Ascending aorta (tissue), 2 donors: ENCODE measurements at regions not wholly inside any gene's neighbourhood (a gene's known extent, or its start where the extent isn't known, plus 50 kb on each side); places are given as distances from the start of the nearest gene placed in this dataset.

Source experiments
- DNase-seq, 2 donors: peaks; one replicate each; pipeline ENCODE4 v3.0.0-alpha.2; 2019; ENCODE audit warnings: low spot score in 2 of 2
- H3K27ac ChIP-seq, 2 donors: fragments of 200-600 bp; sonication (generic); one replicate each; pipeline ENCODE4 v1.5.1; 2016 to 2017; ENCODE audit warnings: mild to moderate bottlenecking in 1 of 2
- H3K27me3 ChIP-seq: fragments of 200-600 bp; sonication (generic); one replicate; pipeline ENCODE4 v1.5.1; 2017
- H3K36me3 ChIP-seq, 2 donors: fragments of 200-600 bp; sonication (generic); one replicate each; pipeline ENCODE4 v1.5.1; 2016
- H3K4me1 ChIP-seq, 2 donors: fragments of 200-600 bp; sonication (generic); one replicate each; pipeline ENCODE4 v1.5.1; 2016 to 2017; ENCODE audit warnings: mild to moderate bottlenecking in 1 of 2
- H3K4me3 ChIP-seq, 2 donors: fragments of 200-600 bp; sonication (generic); one replicate each; pipeline ENCODE4 v1.5.1; 2016 to 2017; ENCODE audit warnings: mild to moderate bottlenecking in 1 of 2
- H3K9me3 ChIP-seq, 2 donors: fragments of 200-600 bp; sonication (generic); one replicate each; pipeline ENCODE4 v1.5.1; 2016
- intact Hi-C: fragments of 100-400 bp; cut with DNase I; formaldehyde crosslinking; loops from one replicate; pipeline ENCODE4 v1.15.1; 2023
- TF ChIP-seq, protein P1 (sequence below), 3 experiments: fragments of 200-600 bp in 2 of 3; fragments of 450-650 bp in 1 of 3; sonication (generic) in 2 of 3; IDR thresholded peaks; one replicate each; pipeline ENCODE4 v1.5.1; 2016 to 2019; ENCODE audit warnings: antibody characterized with exemption in 3 of 3, mild to moderate bottlenecking in 1 of 3, moderate library complexity in 1 of 3

DNA sequence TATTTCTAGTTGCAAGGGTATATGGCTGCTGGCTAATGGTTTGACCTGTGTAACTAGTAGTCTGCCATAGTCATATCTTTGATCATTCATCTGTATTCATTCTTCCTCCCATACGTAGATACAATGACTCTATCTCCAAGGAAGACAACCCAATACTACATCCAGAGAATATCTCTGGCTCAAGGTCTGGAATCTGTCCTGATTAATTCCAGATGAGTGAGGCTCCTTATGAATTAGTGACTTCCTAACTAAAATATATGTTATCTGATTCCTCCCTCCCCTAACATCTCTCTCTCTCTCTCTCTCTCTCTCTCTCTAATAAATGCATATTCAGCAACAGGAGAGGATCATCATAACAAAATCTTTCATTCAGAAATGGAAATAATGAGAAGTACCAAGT, 641.5 kb downstream of the FAT4 start:
- Histone ChIP-seq H3K4me3 (no peak overlapping the region), H3K27me3 (no peaks in the 10 kb centered on the region), H3K9me3 (no peaks in the 10 kb centered on the region), H3K27ac (no peak overlapping the region), H3K4me1 (no peaks in the 10 kb centered on the region), H3K36me3 (no peaks in the 10 kb centered on the region)
- DNase-seq: no peak
- TF ChIP-seq, protein P1, sequence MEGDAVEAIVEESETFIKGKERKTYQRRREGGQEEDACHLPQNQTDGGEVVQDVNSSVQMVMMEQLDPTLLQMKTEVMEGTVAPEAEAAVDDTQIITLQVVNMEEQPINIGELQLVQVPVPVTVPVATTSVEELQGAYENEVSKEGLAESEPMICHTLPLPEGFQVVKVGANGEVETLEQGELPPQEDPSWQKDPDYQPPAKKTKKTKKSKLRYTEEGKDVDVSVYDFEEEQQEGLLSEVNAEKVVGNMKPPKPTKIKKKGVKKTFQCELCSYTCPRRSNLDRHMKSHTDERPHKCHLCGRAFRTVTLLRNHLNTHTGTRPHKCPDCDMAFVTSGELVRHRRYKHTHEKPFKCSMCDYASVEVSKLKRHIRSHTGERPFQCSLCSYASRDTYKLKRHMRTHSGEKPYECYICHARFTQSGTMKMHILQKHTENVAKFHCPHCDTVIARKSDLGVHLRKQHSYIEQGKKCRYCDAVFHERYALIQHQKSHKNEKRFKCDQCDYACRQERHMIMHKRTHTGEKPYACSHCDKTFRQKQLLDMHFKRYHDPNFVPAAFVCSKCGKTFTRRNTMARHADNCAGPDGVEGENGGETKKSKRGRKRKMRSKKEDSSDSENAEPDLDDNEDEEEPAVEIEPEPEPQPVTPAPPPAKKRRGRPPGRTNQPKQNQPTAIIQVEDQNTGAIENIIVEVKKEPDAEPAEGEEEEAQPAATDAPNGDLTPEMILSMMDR (IDR thresholded peaks at IDR 0.05): no peak
- intact Hi-C loops: no loop called here

DNA sequence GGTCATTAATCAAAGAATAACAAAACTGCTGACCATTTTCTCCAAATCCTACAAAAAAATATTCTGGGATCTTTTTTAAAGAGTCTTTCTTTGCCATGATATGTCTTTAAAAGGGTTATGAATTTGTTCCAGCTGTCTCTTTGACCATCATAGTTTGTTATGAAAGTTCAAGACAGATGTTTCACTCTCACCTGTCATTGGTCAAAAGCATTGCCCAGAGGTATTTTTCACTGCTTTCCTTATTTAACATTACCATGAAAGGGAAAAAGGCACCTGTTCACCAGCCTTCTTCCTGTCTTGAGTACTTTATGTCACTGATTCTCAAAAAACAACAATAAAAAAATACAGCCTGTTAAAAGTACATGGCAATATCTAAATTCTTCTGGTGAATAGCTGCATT, 643.8 kb downstream of the FAT4 start:
- Histone ChIP-seq H3K9me3 (no peaks in the 10 kb centered on the region), H3K36me3 (no peaks in the 10 kb centered on the region), H3K4me3 (no peak overlapping the region), H3K27ac (no peak overlapping the region), H3K4me1 (no peaks in the 10 kb centered on the region), H3K27me3 (no peaks in the 10 kb centered on the region)
- intact Hi-C loops: no loop called here
- DNase-seq: no peak
- TF ChIP-seq, protein P1 (IDR thresholded peaks at IDR 0.05): no peak

DNA sequence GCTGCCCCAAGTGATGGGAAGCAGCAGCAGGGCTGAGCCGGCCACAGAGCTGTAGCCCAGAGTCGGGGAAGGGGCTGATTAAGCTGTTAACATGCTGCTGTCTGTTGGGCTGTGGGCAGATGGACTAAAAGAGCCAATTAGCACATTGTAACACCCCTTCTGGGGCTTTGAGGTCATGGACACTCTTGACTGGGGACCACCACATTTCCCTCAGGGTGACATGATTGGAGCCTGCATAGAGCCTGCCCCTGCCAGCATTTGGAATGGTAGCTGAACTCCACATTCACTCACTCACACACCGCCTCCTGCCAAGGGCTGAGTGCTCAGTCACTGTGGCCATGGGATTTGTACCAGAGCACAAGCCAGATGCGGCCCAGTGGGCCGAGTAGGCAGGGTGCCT, 646.9 kb downstream of the FAT4 start:
- Histone ChIP-seq H3K9me3 (no peaks in the 10 kb centered on the region), H3K27ac (no peak overlapping the region), H3K4me3 (no peak overlapping the region), H3K27me3 (no peaks in the 10 kb centered on the region), H3K4me1 (no peaks in the 10 kb centered on the region), H3K36me3 (no peaks in the 10 kb centered on the region)
- intact Hi-C loops: no loop called here
- no peak for DNase-seq
- TF ChIP-seq, protein P1 (IDR thresholded peaks at IDR 0.05): no peak

DNA sequence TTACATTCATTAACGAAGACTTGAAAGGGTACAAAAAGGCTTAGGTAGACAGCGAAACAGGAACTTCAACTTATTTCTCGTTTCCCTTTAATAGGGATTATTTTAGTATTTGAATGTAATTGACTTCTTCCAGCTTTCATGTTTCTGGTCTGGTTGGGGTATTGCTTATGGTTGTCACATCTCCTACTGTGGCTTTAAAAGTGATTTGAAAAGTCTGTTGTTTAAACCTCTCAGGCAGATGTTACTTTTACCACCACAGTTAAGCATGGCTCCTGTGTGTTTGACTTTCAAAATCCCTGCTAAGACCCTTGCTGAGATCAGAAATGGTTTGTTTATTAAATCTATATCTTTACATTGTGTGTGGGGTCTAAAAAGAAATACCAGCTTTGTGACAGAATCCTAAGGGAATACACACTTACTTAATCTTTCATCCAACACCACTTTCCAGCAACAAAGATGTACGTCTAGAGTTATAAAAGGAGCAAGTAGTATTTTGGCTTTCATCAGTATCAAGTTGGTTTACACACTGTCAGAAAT, 661.2 kb downstream of the FAT4 start:
- no peaks in the 10 kb centered on the region for H3K36me3 ChIP-seq
- intact Hi-C loops: no loop called here

DNA sequence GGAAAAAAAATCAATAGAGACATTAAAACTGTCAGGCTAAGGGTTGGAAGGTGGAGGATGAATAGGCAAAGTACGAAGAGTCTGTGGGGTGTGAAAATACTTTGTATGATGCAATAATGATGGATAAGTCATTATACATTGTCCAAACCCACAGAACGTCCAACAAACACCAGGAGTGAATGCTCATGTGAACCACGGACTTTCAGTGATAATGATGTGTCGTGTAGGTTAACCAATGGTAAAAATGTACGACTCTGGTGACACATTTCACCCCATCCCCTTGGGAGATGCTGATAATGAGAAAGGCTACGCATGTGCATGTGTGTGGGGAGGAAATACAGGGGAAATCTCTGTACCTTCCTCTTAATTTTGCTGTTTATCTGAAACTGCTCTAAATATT, 665.2 kb downstream of the FAT4 start:
- intact Hi-C loops: no loop called here
- Histone ChIP-seq H3K36me3 (no peaks in the 10 kb centered on the region), H3K4me1 (no peaks in the 10 kb centered on the region), H3K4me3 (no peak overlapping the region), H3K27me3 (no peaks in the 10 kb centered on the region), H3K27ac (no peak overlapping the region), H3K9me3 (no peaks in the 10 kb centered on the region)
- DNase-seq: no peak
- TF ChIP-seq, protein P1 (IDR thresholded peaks at IDR 0.05): no peak

More for the DNA sequence above, 661.2 kb downstream of the FAT4 start:
- no peak for DNase-seq
- TF ChIP-seq, protein P1 (IDR thresholded peaks at IDR 0.05): no peak
- Histone ChIP-seq H3K4me1 (no peaks in the 10 kb centered on the region), H3K9me3 (no peaks in the 10 kb centered on the region), H3K27me3 (no peaks in the 10 kb centered on the region), H3K27ac (no peak overlapping the region), H3K4me3 (no peak overlapping the region)

DNA sequence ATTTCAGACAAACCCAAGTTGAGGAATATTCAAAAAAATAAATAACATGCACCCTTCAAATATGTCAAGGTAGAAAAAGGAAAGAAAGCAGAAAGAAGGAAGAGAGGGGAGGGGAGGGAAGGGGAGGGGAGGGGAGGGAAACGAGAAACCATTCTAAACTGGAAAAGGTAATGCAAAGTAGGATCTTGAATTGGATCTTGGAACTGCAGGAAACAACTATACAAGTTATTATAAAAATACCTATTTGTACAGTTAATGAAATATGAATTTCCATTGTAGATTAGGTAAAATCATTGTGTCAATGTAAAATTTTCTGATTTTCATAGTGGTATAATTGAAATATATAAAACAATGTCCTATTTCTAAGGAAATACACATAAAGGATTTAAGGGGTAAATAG, 668.4 kb downstream of the FAT4 start:
- no peaks in the 10 kb centered on the region for H3K27me3 ChIP-seq
- intact Hi-C loops: no loop called here
- H3K4me1 ChIP-seq: no peaks in the 10 kb centered on the region
- no peak overlapping the region for H3K4me3 ChIP-seq
- DNase-seq: no peak
- no peaks in the 10 kb centered on the region for H3K9me3 ChIP-seq
- H3K36me3 ChIP-seq: no peaks in the 10 kb centered on the region
- TF ChIP-seq, protein P1 (IDR thresholded peaks at IDR 0.05): no peak
- H3K27ac ChIP-seq: no peak overlapping the region
